ENCODE measurements at regions not wholly inside any gene's neighbourhood (a gene's known extent, or its start where the extent isn't known, plus 50 kb on each side); places are given as distances from the start of the nearest gene placed in this dataset.

- TF ChIP-seq CTCF (conservative IDR thresholded peaks at IDR 0.05) (no peak), ZFX (IDR thresholded peaks at IDR 0.05) (no peak)
Measured at GRCh38 chr16:48447940-48448536, 62.8 kb upstream of the SIAH1 start.
